Activated CD4-positive, alpha-beta T cell treated with anti-CD3 and anti-CD28 coated beads, Interleukin-2, Interleukin-4, amounts not matched to agents 100 ng/mL and 50 ng/mL, durations not matched to agents 16 hours and 8 hours (primary cell): ENCODE measurements at regions not wholly inside any gene's neighbourhood (a gene's known extent, or its start where the extent isn't known, plus 50 kb on each side); places are given as distances from the start of the nearest gene placed in this dataset.

Experiments used
- DNase-seq: peaks from one replicate; pipeline ENCODE4 v3.0.0-alpha.2; 2020; ENCODE audit warnings: low spot score

DNA sequence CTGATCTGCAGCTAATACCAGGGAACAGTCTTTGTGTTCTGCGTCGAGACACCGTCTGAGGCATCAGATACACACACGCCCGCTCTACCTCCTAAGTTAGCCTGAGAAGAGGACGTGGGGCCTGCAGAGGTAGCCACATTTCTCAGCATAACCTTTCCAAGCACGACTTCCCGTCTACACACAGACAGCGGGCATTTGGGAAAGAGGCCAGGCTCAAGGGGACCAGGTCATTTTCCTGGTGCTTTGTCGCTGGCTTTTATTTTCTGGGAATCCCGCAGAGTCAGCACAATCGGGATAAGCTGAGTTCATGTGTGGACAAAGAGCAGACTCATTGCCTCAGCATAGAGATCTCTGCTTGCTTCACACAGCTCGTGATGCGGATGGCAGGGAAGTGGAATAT is 72.5 kb upstream of the SMYD2 start:
- no peak for DNase-seq

GRCh38 chr1:214209260-214209808 is 71.6 kb upstream of the SMYD2 start:
- DNase-seq, result no peak

DNA sequence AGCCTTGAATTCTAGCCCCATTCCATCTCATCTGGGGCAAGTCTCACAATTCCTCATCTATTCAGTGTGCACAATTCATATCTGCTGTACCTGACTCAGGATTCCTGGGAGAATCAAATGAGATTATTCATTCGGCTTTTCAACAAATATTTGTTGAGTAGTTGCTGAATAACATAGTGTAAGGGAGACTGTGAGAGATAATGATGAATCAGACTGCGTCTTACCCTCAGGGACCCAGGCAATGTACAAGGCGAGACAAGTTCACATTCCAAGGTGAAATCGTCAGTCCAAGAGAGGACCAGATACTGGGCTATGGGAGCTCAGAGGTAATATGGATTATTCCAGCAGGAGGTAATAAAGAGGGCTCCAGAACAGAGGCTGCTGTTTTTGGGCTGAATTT is 67.8 kb upstream of the SMYD2 start:
- DNase-seq, result no peak

- DNase-seq, result no peak
Observed at GRCh38 chr1:214214851-214215250, 66.1 kb upstream of the SMYD2 start.

DNA sequence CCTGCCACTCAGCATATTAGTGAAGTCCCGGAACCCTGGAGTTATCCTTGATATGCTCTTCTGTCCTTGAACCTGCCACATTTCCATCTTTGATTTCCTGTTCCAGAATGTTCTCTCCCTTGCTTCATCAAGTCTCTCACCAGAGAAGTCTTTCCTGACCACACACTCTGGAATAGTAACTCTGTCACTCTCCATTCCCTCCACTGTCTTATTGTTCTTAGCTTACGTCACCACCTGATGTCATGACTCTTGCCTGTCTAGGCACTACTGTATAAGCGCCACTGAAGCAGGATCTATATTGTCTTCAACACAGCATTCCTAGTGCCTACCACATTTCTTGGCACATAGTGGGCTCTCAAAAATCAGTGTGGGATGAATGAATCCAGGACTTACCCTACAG is 65.4 kb upstream of the SMYD2 start:
- no peak for DNase-seq

- DNase-seq, result no peak
Observed at GRCh38 chr1:214216021-214216420, 64.9 kb upstream of the SMYD2 start.

GRCh38 chr1:214216779-214217178 is 64.2 kb upstream of the SMYD2 start:
- no peak for DNase-seq

DNA sequence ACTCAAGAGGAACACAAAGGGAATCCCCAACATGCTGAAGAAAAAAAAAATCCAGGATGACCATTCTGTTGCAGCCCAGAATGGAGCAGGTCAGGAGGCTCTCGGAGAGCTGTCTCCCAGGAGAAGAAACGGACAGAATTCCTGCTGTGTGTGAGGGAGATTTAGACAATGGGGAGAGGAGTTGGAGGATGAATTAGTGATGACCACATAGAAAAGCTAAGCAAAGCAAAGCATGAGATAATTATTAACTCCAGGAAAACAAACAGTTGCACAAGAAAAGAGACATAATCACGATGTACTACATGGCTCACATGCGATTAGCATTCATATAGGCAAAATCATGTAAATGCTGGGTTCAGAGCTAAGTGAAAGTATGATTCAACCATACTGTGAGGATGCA is 61.1 kb upstream of the SMYD2 start:
- no peak for DNase-seq

- DNase-seq, result no peak
Observed at GRCh38 chr1:214220891-214221290, 60.1 kb upstream of the SMYD2 start.

DNA sequence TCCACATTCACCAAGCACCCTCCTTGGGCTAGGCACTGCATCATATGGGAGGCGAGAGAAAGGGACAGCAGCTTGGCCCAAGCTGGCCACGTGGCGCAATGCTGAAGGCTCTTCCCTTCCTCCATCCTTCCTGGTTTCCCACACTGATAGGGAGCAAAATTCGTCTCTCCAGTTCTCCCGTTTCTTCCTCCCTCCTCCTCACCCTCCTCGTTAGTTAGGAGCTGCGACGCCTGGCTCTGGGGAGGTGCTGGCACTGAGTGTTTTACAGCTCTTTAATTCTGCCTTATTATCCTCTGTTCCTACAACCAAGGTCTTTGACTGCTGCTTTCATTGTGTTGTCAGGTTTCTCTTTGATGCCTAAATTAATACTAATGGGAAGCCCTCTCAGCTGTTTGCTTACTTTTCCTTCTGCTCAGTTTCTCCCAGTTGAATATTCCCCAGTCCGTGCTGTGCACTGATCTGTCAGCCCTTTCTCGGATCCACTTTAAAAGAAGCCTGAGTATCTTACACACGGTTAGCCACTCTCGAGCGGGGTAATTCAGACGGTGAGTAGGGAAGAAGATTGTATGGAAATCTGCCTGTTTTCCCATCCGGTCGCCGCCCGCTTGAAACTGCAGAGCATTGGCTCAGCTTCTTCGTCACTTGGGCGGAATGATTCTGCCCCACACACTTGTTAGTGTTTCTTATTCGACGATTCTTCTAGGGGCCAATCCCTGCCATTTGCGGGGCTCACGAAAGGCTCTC is 56.2 kb upstream of the SMYD2 start:
- no peak for DNase-seq

DNA sequence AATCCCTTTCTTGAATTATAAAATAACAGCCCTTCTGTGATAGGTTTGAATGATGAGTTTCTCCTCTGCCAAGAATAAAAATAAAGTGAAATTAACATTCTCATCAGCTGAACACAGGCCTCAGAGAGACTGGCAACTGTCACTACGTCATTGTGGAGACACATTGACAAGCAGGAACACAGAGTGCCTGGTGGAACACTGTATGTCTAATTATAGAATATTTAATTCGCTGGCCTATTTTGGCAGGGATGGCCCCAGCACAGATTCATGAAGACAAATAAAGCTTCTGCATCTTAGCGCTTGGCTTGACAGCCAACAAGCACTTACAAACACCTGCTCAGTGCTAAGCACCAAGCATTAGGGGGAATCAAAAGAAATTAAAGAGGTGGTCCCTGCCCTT is 52.0 kb upstream of the SMYD2 start:
- no peak for DNase-seq

DNA sequence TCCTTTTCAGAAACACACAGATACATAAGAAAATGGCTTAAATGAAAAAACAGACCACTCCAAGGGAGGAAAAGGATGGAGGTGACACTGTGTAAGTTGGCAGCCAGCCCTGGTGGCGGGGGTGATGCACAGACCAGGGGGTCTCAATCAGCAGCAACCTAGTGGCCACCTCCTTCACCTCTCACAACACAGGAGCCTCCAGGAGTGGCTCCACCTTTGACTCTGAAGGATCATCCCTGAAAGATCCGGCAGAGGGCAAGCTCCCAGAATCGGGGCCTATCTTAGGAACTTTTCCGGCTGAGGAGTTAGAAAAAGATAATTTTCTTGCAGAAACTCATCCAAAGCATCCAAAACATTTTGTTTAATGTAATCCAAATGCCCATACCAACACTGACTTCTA is 51.2 kb upstream of the SMYD2 start:
- no peak for DNase-seq
